NCI-H2171 treated with DMSO at 0.1 percent for 48 hours (cell line): ENCODE measurements at regions not wholly inside any gene's neighbourhood (a gene's known extent, or its start where the extent isn't known, plus 50 kb on each side); places are given as distances from the start of the nearest gene placed in this dataset.

Experiments
- DNase-seq: peaks from one replicate; lab custom pipeline; 2025; lab: John Stamatoyannopoulos, UW

- DNase-seq, result peak; percentile 9
Observed at GRCh38 chr10:4527281-4527970, 298.6 kb upstream of the AKR1E2 start.

- no peak for DNase-seq
Observed at GRCh38 chr10:4526311-4526731, 299.7 kb upstream of the AKR1E2 start.

GRCh38 chr10:4525103-4525502 lies 300.9 kb upstream of the AKR1E2 start:
- DNase-seq, result peak; percentile 30

GRCh38 chr10:4522296-4523000 lies 303.6 kb upstream of the AKR1E2 start:
- DNase-seq, result no peak

- DNase-seq, result no peak
Observed at GRCh38 chr10:4519658-4520402, 306.2 kb upstream of the AKR1E2 start.

- DNase-seq, result no peak
Observed at GRCh38 chr10:4517746-4518145, 308.3 kb upstream of the AKR1E2 start.

- DNase-seq, result peak; percentile 86
Observed at GRCh38 chr10:4515721-4516120, 310.3 kb upstream of the AKR1E2 start.

GRCh38 chr10:4514445-4515108 lies 311.4 kb upstream of the AKR1E2 start:
- no peak for DNase-seq

- DNase-seq, result peak; percentile 46
Observed at GRCh38 chr10:4512671-4513240, 313.3 kb upstream of the AKR1E2 start.

- no peak for DNase-seq
Observed at GRCh38 chr10:4512196-4512595, 313.8 kb upstream of the AKR1E2 start.

GRCh38 chr10:4511509-4511908 lies 314.5 kb upstream of the AKR1E2 start:
- no peak for DNase-seq

- DNase-seq, result no peak
Observed at GRCh38 chr10:4509405-4509804, 316.6 kb upstream of the AKR1E2 start.

GRCh38 chr10:4506095-4506494 lies 319.9 kb upstream of the AKR1E2 start:
- no peak for DNase-seq

- no peak for DNase-seq
Observed at GRCh38 chr10:4504550-4504949, 321.5 kb upstream of the AKR1E2 start.

GRCh38 chr10:4503076-4503475 lies 322.9 kb upstream of the AKR1E2 start:
- no peak for DNase-seq

GRCh38 chr10:4501306-4501705 lies 324.7 kb upstream of the AKR1E2 start:
- no peak for DNase-seq

GRCh38 chr10:4498711-4499251 lies 327.2 kb upstream of the AKR1E2 start:
- peak; percentile 20 for DNase-seq

GRCh38 chr10:4494551-4494950 lies 331.5 kb upstream of the AKR1E2 start:
- no peak for DNase-seq

- no peak for DNase-seq
Observed at GRCh38 chr10:4492202-4492601, 333.8 kb upstream of the AKR1E2 start.

GRCh38 chr10:4488904-4489303 lies 337.1 kb upstream of the AKR1E2 start:
- no peak for DNase-seq

GRCh38 chr10:4485636-4486035 lies 340.4 kb upstream of the AKR1E2 start:
- DNase-seq, result no peak

GRCh38 chr10:4483811-4484210 lies 342.2 kb upstream of the AKR1E2 start:
- no peak for DNase-seq
